ENCODE measurements at regions not wholly inside any gene's neighbourhood (a gene's known extent, or its start where the extent isn't known, plus 50 kb on each side); places are given as distances from the start of the nearest gene placed in this dataset.

- TF ChIP-seq CTCF (IDR thresholded peaks at IDR 0.05) (no peak), EZH2 (IDR thresholded peaks at IDR 0.05; ENCODE audit: borderline replicate concordance, insufficient read depth, low read depth, low read length, poor library complexity, severe bottlenecking) (no peak)
Observed at GRCh38 chrX:2561456-2561855, 60.7 kb upstream of the DHRSX start.
